Fibroblast of lung (primary cell): ENCODE measurements at regions not wholly inside any gene's neighbourhood (a gene's known extent, or its start where the extent isn't known, plus 50 kb on each side); places are given as distances from the start of the nearest gene placed in this dataset.
A peak's percentile ranks its signal among the peaks of the same experiment; 100 is the strongest.

Experiments
- DNase-seq, 2 donors: peaks; one replicate each; pipeline versions ENCODE4 v3.0.0 to v3.0.0-alpha.2; 2010; ENCODE audit warnings: low read depth in 2 of 2
- H2AFZ ChIP-seq: 2 replicates; pipeline ENCODE4 v1.5.1; 2012; ENCODE audit warnings: low read length, control low read depth, inconsistent platforms
- H3K27ac ChIP-seq: 2 replicates; pipeline ENCODE4 v1.5.1; 2011; ENCODE audit warnings: low read length, control low read depth; ENCODE audit not compliant: insufficient read depth
- H3K27me3 ChIP-seq: 2 replicates; pipeline ENCODE4 v1.5.1; 2011; ENCODE audit warnings: mild to moderate bottlenecking, low read length; ENCODE audit not compliant: control insufficient read depth, insufficient read depth
- H3K36me3 ChIP-seq: 2 replicates; pipeline ENCODE4 v1.5.1; 2011; ENCODE audit warnings: low read length; ENCODE audit not compliant: control insufficient read depth, insufficient read depth
- H3K4me1 ChIP-seq: 2 replicates; pipeline ENCODE4 v1.5.1; 2011; ENCODE audit warnings: low read length; ENCODE audit not compliant: control insufficient read depth, insufficient read depth; ENCODE audit errors: extremely low read depth
- H3K4me2 ChIP-seq: 2 replicates; pipeline ENCODE4 v1.5.1; 2011; ENCODE audit warnings: low read length, control low read depth; ENCODE audit not compliant: insufficient read depth; ENCODE audit errors: extremely low read depth
- H3K4me3 ChIP-seq, 4 experiments: fragments of 200-600 bp in 1 of 4; sonication (generic) in 1 of 4; replicated peaks in 1 of 4; 2 replicates each; pipeline ENCODE4 v1.5.1; 2011 to 2016; ENCODE audit warnings: low read length in 4 of 4, low read depth in 3 of 4, mild to moderate bottlenecking in 3 of 4, control low read depth in 2 of 4, inconsistent platforms in 1 of 4, mixed read lengths in 1 of 4; ENCODE audit not compliant: insufficient read depth in 1 of 4; ENCODE audit errors: control extremely low read depth in 1 of 4
- H3K79me2 ChIP-seq: 2 replicates; pipeline ENCODE4 v1.5.1; 2012; ENCODE audit warnings: mild to moderate bottlenecking, low read length, inconsistent platforms; ENCODE audit not compliant: control insufficient read depth, insufficient read depth
- H3K9ac ChIP-seq: 2 replicates; pipeline ENCODE4 v1.5.1; 2011; ENCODE audit warnings: mild to moderate bottlenecking, low read length, control low read depth; ENCODE audit not compliant: insufficient read depth
- H3K9me3 ChIP-seq: 2 replicates; pipeline ENCODE4 v1.5.1; 2012; ENCODE audit warnings: low read depth, low read length; ENCODE audit not compliant: control insufficient read depth, insufficient read depth
- H4K20me1 ChIP-seq: 2 replicates; pipeline ENCODE4 v1.5.1; 2011; ENCODE audit warnings: low read length; ENCODE audit not compliant: control insufficient read depth, insufficient read depth; ENCODE audit errors: extremely low read depth
- EZH2 ChIP-seq: IDR thresholded peaks from 2 replicates; pipeline ENCODE4 v1.5.1; 2012; ENCODE audit warnings: low read length, control low read depth, mild to moderate bottlenecking; ENCODE audit errors: missing control alignments
- TF ChIP-seq, protein P1 (sequence below), 2 donors: IDR thresholded peaks in 1 of 2; conservative IDR thresholded peaks in 1 of 2; 1 replicate in 1 of 2; 2 replicates in 1 of 2; pipeline ENCODE4 v1.5.1; 2011 to 2012; ENCODE audit warnings: low read length in 2 of 2, control low read depth in 1 of 2, inconsistent platforms in 1 of 2, low read depth in 1 of 2, mild to moderate bottlenecking in 1 of 2

DNA sequence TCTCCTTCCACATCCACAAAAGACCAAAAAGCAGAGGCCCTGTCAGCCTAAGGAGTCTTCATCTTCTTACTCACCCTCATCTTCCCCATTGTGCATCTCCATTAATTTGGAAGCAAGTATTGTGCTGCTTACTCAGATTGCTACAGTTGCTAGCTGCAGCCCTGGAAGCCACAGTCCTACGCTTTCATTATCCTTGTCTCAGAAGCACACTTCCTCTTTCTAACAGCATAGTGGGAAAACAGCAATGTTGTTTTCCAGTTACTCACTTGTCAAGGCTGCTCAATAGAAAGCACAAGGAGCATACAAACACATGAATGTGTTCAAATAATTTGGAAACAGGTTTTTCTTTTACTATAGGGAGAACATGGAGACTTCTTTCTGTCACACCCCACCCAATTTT lies 76.6 kb upstream of the RBM24 start:
- no peaks in the 10 kb centered on the region for H4K20me1 ChIP-seq
- no peak overlapping the region for H3K4me2 ChIP-seq
- TF ChIP-seq EZH2: no peak
- TF ChIP-seq, protein P1, sequence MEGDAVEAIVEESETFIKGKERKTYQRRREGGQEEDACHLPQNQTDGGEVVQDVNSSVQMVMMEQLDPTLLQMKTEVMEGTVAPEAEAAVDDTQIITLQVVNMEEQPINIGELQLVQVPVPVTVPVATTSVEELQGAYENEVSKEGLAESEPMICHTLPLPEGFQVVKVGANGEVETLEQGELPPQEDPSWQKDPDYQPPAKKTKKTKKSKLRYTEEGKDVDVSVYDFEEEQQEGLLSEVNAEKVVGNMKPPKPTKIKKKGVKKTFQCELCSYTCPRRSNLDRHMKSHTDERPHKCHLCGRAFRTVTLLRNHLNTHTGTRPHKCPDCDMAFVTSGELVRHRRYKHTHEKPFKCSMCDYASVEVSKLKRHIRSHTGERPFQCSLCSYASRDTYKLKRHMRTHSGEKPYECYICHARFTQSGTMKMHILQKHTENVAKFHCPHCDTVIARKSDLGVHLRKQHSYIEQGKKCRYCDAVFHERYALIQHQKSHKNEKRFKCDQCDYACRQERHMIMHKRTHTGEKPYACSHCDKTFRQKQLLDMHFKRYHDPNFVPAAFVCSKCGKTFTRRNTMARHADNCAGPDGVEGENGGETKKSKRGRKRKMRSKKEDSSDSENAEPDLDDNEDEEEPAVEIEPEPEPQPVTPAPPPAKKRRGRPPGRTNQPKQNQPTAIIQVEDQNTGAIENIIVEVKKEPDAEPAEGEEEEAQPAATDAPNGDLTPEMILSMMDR (conservative IDR thresholded peaks at IDR 0.05 in 1 of 2, IDR thresholded peaks at IDR 0.05 in 1 of 2; ENCODE audit: low read depth in 1 of 2, low read length in 2 of 2): no peak
- no peaks in the 10 kb centered on the region for H3K4me1 ChIP-seq
- H3K36me3 ChIP-seq: no peaks in the 10 kb centered on the region
- DNase-seq: no peak
- no peaks in the 10 kb centered on the region for H3K79me2 ChIP-seq
- no peak overlapping the region for H3K4me3 ChIP-seq
- H2AFZ ChIP-seq: no peak overlapping the region
- H3K27ac ChIP-seq: no peak overlapping the region
- H3K9ac ChIP-seq: no peak overlapping the region
- no peaks in the 10 kb centered on the region for H3K27me3 ChIP-seq
- H3K9me3 ChIP-seq: no peaks in the 10 kb centered on the region

DNA sequence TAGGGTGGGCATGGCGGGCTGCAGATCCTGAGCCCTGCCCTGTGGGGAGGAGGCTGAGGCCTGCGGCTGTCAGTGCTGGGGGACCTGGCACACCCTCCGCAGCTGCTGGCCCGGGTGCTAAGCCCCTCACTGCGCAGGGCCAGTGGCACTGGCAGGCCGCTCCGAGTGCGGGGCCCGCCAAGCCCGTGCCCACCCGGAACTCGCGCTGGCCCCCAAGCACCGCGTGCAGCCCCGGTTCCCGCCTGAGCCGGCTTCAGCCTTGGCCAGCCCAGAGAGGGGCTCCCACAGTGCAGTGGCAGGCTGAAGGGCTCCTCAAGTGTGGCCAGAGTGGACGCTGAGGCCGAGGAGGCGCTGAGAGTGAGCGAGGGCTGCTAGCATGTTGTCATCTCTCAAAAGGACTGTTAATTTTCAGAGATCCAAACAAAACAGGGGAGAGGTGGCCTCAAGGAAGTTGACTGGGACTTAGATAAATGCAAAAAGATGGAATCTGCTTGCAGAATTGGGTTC lies 74.5 kb upstream of the RBM24 start:
- Histone ChIP-seq H3K27me3 (no peaks in the 10 kb centered on the region), H3K9ac (no peak overlapping the region), H3K36me3 (no peaks in the 10 kb centered on the region), H3K9me3 (no peaks in the 10 kb centered on the region), H3K4me3 (no peak overlapping the region), H4K20me1 (no peaks in the 10 kb centered on the region), H3K4me1 (no peaks in the 10 kb centered on the region), H3K4me2 (no peak overlapping the region), H3K79me2 (no peaks in the 10 kb centered on the region), H2AFZ (no peak overlapping the region), H3K27ac (no peak overlapping the region)
- no peak for TF ChIP-seq EZH2
- TF ChIP-seq, protein P1 (conservative IDR thresholded peaks at IDR 0.05 in 1 of 2, IDR thresholded peaks at IDR 0.05 in 1 of 2; ENCODE audit: low read depth in 1 of 2, low read length in 2 of 2): no peak
- no peak for DNase-seq

DNA sequence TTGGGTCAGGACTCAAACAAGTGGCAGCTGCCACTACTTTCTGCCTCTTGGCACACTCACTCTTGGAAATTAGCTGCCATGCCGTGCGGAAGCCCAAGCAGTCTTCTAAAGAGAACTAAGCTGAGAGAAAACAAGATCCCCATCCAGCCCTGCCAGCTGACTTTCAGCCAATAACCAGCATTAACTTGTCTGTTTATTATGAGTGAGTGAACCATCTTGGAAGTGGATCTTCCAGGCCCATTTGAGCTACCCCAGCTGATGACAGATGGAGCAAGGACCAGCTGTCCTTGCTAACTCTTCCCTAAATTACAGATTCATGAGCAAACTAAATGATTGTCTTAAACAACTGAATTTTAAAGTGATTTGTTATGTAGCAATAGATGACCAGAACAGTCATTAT lies 73.9 kb upstream of the RBM24 start:
- no peaks in the 10 kb centered on the region for H3K36me3 ChIP-seq
- H3K4me1 ChIP-seq: no peaks in the 10 kb centered on the region
- TF ChIP-seq, protein P1 (conservative IDR thresholded peaks at IDR 0.05 in 1 of 2, IDR thresholded peaks at IDR 0.05 in 1 of 2; ENCODE audit: low read depth in 1 of 2, low read length in 2 of 2): no peak
- no peak for TF ChIP-seq EZH2
- H3K9me3 ChIP-seq: no peaks in the 10 kb centered on the region
- H4K20me1 ChIP-seq: no peaks in the 10 kb centered on the region
- peak in 1 of 2 donors; percentile 73 for DNase-seq
- no peak overlapping the region for H3K9ac ChIP-seq
- H3K4me3 ChIP-seq: no peak overlapping the region
- H3K27me3 ChIP-seq: no peaks in the 10 kb centered on the region
- no peak overlapping the region for H3K4me2 ChIP-seq
- no peak overlapping the region for H2AFZ ChIP-seq
- H3K79me2 ChIP-seq: no peaks in the 10 kb centered on the region
- H3K27ac ChIP-seq: no peak overlapping the region
